Bronchial epithelial cell (primary cell): ENCODE measurements at regions not wholly inside any gene's neighbourhood (a gene's known extent, or its start where the extent isn't known, plus 50 kb on each side); places are given as distances from the start of the nearest gene placed in this dataset.

Source experiments
- DNase-seq: peaks from one replicate; pipeline ENCODE4 v3.0.0-alpha.2; 2010; ENCODE audit warnings: low read depth
- FAIRE-seq: peaks from 2 replicates; lab custom pipeline; 2011; peaks lifted over from hg19 to GRCh38; lab: Jason Lieb, UNC
- H3K27me3 ChIP-seq: 2 replicates; pipeline ENCODE4 v1.5.1; 2011; ENCODE audit warnings: low read length; ENCODE audit not compliant: control insufficient read depth, insufficient read depth
- H3K36me3 ChIP-seq: 2 replicates; pipeline ENCODE4 v1.5.1; 2011; ENCODE audit warnings: low read length; ENCODE audit not compliant: control insufficient read depth, insufficient read depth
- H3K4me3 ChIP-seq: 2 replicates; pipeline ENCODE4 v1.5.1; 2011; ENCODE audit warnings: mild to moderate bottlenecking, low read depth, low read length, control low read depth
- CTCF ChIP-seq: IDR thresholded peaks from 2 replicates; pipeline ENCODE4 v1.5.1; 2011; ENCODE audit warnings: mild to moderate bottlenecking, moderate library complexity, low read length, control low read depth, inconsistent platforms; ENCODE audit not compliant: insufficient read depth, severe bottlenecking

GRCh38 chr12:127930122-127930521 is 336.8 kb upstream of the TMEM132C start:
- Histone ChIP-seq H3K4me3 (no peak overlapping the region), H3K36me3 (no peaks in the 10 kb centered on the region), H3K27me3 (no peaks in the 10 kb centered on the region)
- DNase-seq, result no peak
- FAIRE-seq, result no peak
- no peak for TF ChIP-seq CTCF

GRCh38 chr12:127934409-127934808 is 332.6 kb upstream of the TMEM132C start:
- TF ChIP-seq CTCF, result no peak
- DNase-seq (no peak), FAIRE-seq (no peak)
- Histone ChIP-seq H3K27me3 (no peaks in the 10 kb centered on the region), H3K4me3 (no peak overlapping the region), H3K36me3 (no peaks in the 10 kb centered on the region)

DNA sequence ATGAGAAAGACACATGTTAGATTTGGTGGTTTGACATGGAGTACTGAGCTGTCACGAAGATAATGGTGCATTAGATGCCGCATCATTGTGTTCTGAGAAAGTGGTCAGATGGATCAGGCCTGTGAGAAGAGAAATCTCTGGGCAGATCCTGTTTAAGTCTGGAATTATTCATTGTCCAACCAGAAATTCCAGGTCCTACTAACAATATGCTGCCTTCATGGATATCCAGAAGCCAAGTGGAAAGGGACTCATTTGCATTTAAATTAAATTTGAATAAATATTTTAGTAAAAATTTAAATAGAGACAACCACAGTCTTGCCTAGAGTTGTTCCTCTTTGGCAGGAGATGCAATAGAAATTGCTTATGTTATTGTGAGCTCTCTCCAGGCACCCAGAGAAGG is 330.5 kb upstream of the TMEM132C start:
- no peaks in the 10 kb centered on the region for H3K27me3 ChIP-seq
- no peak for TF ChIP-seq CTCF
- H3K4me3 ChIP-seq, result no peak overlapping the region
- no peaks in the 10 kb centered on the region for H3K36me3 ChIP-seq
- no peak for FAIRE-seq
- no peak for DNase-seq

GRCh38 chr12:127941332-127941731 is 325.6 kb upstream of the TMEM132C start:
- no peaks in the 10 kb centered on the region for H3K27me3 ChIP-seq
- H3K36me3 ChIP-seq, result no peaks in the 10 kb centered on the region
- no peak for TF ChIP-seq CTCF
- FAIRE-seq, result no peak
- H3K4me3 ChIP-seq, result no peak overlapping the region
- DNase-seq, result no peak

GRCh38 chr12:127942981-127943380 is 324.0 kb upstream of the TMEM132C start:
- Histone ChIP-seq H3K36me3 (no peaks in the 10 kb centered on the region), H3K4me3 (no peak overlapping the region), H3K27me3 (no peaks in the 10 kb centered on the region)
- no peak for TF ChIP-seq CTCF
- FAIRE-seq, result no peak
- no peak for DNase-seq

DNA sequence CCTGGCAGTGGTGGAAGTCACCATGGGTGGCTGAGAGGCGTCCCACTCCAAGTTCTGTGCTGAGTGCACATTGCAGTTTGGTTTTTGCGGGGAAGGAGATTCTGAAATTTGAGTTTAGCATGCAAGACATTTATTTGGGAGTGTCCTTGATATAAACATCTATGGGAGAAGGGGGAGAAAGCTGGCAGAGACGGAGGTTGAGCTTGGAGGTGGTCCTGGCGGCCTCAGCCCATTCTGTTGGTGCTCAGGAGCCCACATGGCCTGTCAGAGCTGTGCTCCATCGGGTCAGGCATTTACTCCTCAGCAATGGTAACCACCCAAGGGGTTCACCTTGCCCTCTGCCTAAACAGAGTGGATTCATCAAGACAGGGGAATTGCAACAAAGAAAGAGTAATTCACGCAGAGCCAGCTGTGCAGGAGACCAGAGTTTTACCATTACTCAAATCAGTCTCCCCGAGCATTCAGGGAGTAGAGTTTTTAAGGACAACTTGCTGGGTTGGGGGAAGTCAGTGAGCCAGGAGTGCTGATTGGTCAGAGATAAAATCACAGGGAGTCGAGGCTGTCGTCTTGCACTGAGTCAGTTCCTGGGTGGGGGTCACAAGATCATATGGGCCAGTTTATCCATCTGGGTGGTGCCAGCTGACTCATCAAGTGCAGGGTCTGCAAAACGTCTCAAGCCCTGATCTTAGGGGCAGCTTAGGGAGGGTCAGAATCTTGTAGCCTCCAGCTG is 323.3 kb upstream of the TMEM132C start:
- DNase-seq (no peak), FAIRE-seq (no peak)
- Histone ChIP-seq H3K4me3 (no peak overlapping the region), H3K36me3 (no peaks in the 10 kb centered on the region), H3K27me3 (no peaks in the 10 kb centered on the region)
- no peak for TF ChIP-seq CTCF
